Astrocyte of the spinal cord (primary cell): ENCODE measurements at regions not wholly inside any gene's neighbourhood (a gene's known extent, or its start where the extent isn't known, plus 50 kb on each side); places are given as distances from the start of the nearest gene placed in this dataset.

Experiments
- DNase-seq: peaks from one replicate; pipeline ENCODE4 v3.0.0; 2011; ENCODE audit warnings: low read depth, low spot score
- H3K4me3 ChIP-seq: 2 replicates; pipeline ENCODE4 v1.5.1; 2011; ENCODE audit warnings: low read depth, mild to moderate bottlenecking, low read length, moderate library complexity
- CTCF ChIP-seq: IDR thresholded peaks from 2 replicates; pipeline ENCODE4 v1.5.1; 2012; ENCODE audit warnings: low read depth, mild to moderate bottlenecking, low read length, inconsistent platforms
- in situ Hi-C: cut with HindIII; loops from 2 replicates; pipeline ENCODE4 v1.10.0; 2017; ENCODE audit warnings: low sequenced_read_pairs

- TF ChIP-seq CTCF, result no peak
- no peak overlapping the region for H3K4me3 ChIP-seq
- in situ Hi-C loops, result no loop called here
- no peak for DNase-seq
These were observed 163.4 kb upstream of the CD180 start for GRCh38 chr5:67360047-67360446.

- H3K4me3 ChIP-seq, result no peak overlapping the region
- no peak for DNase-seq
- no peak for TF ChIP-seq CTCF
- in situ Hi-C loops, result no loop called here
These were observed 161.6 kb upstream of the CD180 start for GRCh38 chr5:67358186-67358585.

GRCh38 chr5:67355120-67355713, 158.6 kb upstream of the CD180 start:
- TF ChIP-seq CTCF, result no peak
- DNase-seq, result no peak
- H3K4me3 ChIP-seq, result no peak overlapping the region
- in situ Hi-C loops, result no loop called here

GRCh38 chr5:67353500-67354450, 157.2 kb upstream of the CD180 start:
- no peak overlapping the region for H3K4me3 ChIP-seq
- no peak for TF ChIP-seq CTCF
- in situ Hi-C loops, result no loop called here
- DNase-seq, result peak; percentile 21

- in situ Hi-C loops, result no loop called here
- H3K4me3 ChIP-seq, result no peak overlapping the region
- no peak for DNase-seq
- no peak for TF ChIP-seq CTCF
These were observed 154.1 kb upstream of the CD180 start for GRCh38 chr5:67350618-67351201.

- no peak for DNase-seq
- in situ Hi-C loops, result no loop called here
- H3K4me3 ChIP-seq, result no peak overlapping the region
- TF ChIP-seq CTCF, result no peak
These were observed 153.6 kb upstream of the CD180 start for GRCh38 chr5:67350185-67350584.
